Uterus (tissue), 2 donors: ENCODE measurements at regions not wholly inside any gene's neighbourhood (a gene's known extent, or its start where the extent isn't known, plus 50 kb on each side); places are given as distances from the start of the nearest gene placed in this dataset.

Source experiments
- CTCF ChIP-seq, 4 experiments: fragments of 200-600 bp in 2 of 4; fragments of 450-650 bp in 2 of 4; sonication (generic) in 2 of 4; IDR thresholded peaks; one replicate each; pipeline ENCODE4 v1.5.1; 2016 to 2019; ENCODE audit warnings: antibody characterized with exemption in 4 of 4, mild to moderate bottlenecking in 2 of 4, moderate library complexity in 1 of 4
- POLR2A ChIP-seq, 2 donors: fragments of 450-650 bp; IDR thresholded peaks; one replicate each; pipeline ENCODE4 v1.6.1; 2016; ENCODE audit warnings: antibody characterized with exemption in 2 of 2, mild to moderate bottlenecking in 1 of 2, moderate library complexity in 1 of 2

DNA sequence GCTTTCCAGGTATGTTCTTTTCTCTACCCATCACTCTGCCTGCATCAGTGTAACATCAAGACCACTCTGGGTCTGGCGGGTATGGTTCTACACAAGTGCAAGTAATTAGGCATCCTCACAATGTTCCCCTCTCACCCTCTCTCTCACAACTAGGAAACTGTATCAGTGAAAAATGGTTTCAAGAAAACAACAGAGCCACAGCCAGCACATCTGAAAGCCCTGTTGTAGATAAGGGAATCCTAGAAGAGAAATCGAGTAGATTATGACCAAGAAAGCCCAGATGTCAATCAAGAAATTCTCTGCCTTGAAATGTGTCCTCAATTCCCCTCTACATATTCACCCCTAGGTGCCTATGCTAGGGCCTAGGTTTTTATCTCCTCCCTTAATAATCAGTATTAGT is 281.3 kb upstream of the ANKRD50 start:
- TF ChIP-seq CTCF (IDR thresholded peaks at IDR 0.05), result no peak
- no peak for TF ChIP-seq POLR2A (IDR thresholded peaks at IDR 0.05)
